ENCODE measurements at regions not wholly inside any gene's neighbourhood (a gene's known extent, or its start where the extent isn't known, plus 50 kb on each side); places are given as distances from the start of the nearest gene placed in this dataset.

DNA sequence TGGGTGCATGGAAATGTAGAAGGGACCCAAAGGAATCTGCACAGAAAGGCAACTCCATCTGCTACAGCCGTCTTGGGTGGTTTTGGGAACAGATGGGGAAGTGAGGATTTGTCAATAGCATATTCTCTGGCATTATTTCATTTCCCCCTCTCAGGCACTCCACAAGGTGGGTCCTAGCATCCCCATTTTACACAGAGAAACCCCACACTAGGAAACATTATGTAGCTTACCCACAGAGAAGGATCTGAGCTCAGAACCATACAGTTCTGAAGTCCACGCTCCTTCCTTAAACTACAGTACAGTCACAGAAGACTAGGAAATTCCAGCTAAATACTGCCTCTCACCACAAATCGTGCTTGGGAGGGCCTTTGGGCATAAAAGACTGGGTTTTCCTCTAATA lies 61.2 kb upstream of the CTNNB1 start:
- TF ChIP-seq CTCF (IDR thresholded peaks at IDR 0.05; ENCODE audit: insufficient read depth, low read depth, low read length) (no peak), EZH2 (IDR thresholded peaks at IDR 0.05; ENCODE audit: insufficient read depth, low read length) (no peak)
